HEK293 (cell line): ENCODE measurements at regions not wholly inside any gene's neighbourhood (a gene's known extent, or its start where the extent isn't known, plus 50 kb on each side); places are given as distances from the start of the nearest gene placed in this dataset.

Source experiments
- CTCF ChIA-PET: fragments of 350-600 bp; formaldehyde crosslinking; extraction: SDS; loops from one replicate; lab custom pipeline; 2021; ENCODE audit warnings: antibody characterized with exemption; lab: Yijun Ruan, JAX
- POLR2A ChIA-PET: fragments of 300-600 bp; formaldehyde crosslinking; extraction: SDS; loops from one replicate; lab custom pipeline; 2020; ENCODE audit warnings: antibody characterized with exemption, inconsistent platforms; lab: Yijun Ruan, JAX
- H3K27ac ChIP-seq: fragments of 200-500 bp; sonication (Bioruptor generic); 2 replicates; pipeline ENCODE4 v1.5.1; 2014; ENCODE audit warnings: low read depth, low read length, control low read depth, inconsistent platforms; ENCODE audit errors: extremely low read depth
- H3K36me3 ChIP-seq, 2 experiments: fragments of 200-500 bp in 1 of 2; sonication (Bioruptor generic) in 1 of 2; 1 replicate in 1 of 2; 2 replicates in 1 of 2; pipeline ENCODE4 v1.5.1; 2014 to 2017; ENCODE audit warnings: inconsistent platforms in 2 of 2, low read length in 2 of 2; ENCODE audit not compliant: control insufficient read depth in 2 of 2, insufficient read depth in 1 of 2
- H3K4me1 ChIP-seq: fragments of 200-500 bp; sonication (Bioruptor generic); 2 replicates; pipeline ENCODE4 v1.5.1; 2014; ENCODE audit warnings: mild to moderate bottlenecking, low read length, inconsistent platforms; ENCODE audit not compliant: control insufficient read depth, insufficient read depth
- H3K4me3 ChIP-seq: 2 replicates; pipeline ENCODE4 v1.5.1; 2011; ENCODE audit warnings: low read depth, mild to moderate bottlenecking, control low read depth, low read length, moderate library complexity
- H3K9me3 ChIP-seq: fragments of 200-500 bp; sonication (Bioruptor generic); 2 replicates; pipeline ENCODE4 v1.5.1; 2014; ENCODE audit warnings: low read depth, low read length, inconsistent platforms; ENCODE audit not compliant: control insufficient read depth, insufficient read depth
- BCL11A ChIP-seq: fragments of 450-650 bp; formaldehyde crosslinking; IDR thresholded peaks from 2 replicates; pipeline ENCODE4 v1.5.1; 2016; ENCODE audit warnings: low read depth, missing biosample characterization, missing genetic modification characterization
- FEZF1 ChIP-seq: fragments of 450-650 bp; formaldehyde crosslinking; IDR thresholded peaks from 2 replicates; pipeline ENCODE4 v1.5.1; 2016; ENCODE audit warnings: missing biosample characterization, missing genetic modification characterization
- GLI2 ChIP-seq: fragments of 450-650 bp; formaldehyde crosslinking; IDR thresholded peaks from 2 replicates; pipeline ENCODE4; 2017; ENCODE audit warnings: missing biosample characterization, missing genetic modification characterization, low read depth, borderline replicate concordance
- GLIS2 ChIP-seq: fragments of 450-650 bp; formaldehyde crosslinking; IDR thresholded peaks from 2 replicates; pipeline ENCODE4 v1.5.1; 2016; ENCODE audit warnings: missing biosample characterization, missing genetic modification characterization
- HOXD13 ChIP-seq: sonication (generic); formaldehyde crosslinking; IDR thresholded peaks from 2 replicates; pipeline ENCODE4 v1.8.0; 2022; ENCODE audit warnings: missing genetic modification reagents, borderline replicate concordance
- KLF7 ChIP-seq: fragments of 450-650 bp; formaldehyde crosslinking; IDR thresholded peaks from 2 replicates; pipeline ENCODE4 v1.5.1; 2016; ENCODE audit warnings: missing biosample characterization, missing genetic modification characterization, borderline replicate concordance
- PATZ1 ChIP-seq: fragments of 450-650 bp; formaldehyde crosslinking; IDR thresholded peaks from 2 replicates; pipeline ENCODE4 v1.5.1; 2016; ENCODE audit warnings: missing biosample characterization, missing genetic modification characterization
- SALL2 ChIP-seq: fragments of 450-650 bp; formaldehyde crosslinking; IDR thresholded peaks from 2 replicates; pipeline ENCODE4 v1.5.0; 2017; ENCODE audit warnings: missing biosample characterization, mild to moderate bottlenecking, missing genetic modification characterization, borderline replicate concordance
- YY1 ChIP-seq: fragments of 450-650 bp; formaldehyde crosslinking; IDR thresholded peaks from 2 replicates; pipeline ENCODE4 v1.5.1; 2018; ENCODE audit warnings: missing biosample characterization, missing genetic modification characterization
- ZBTB17 ChIP-seq: fragments of 450-650 bp; formaldehyde crosslinking; IDR thresholded peaks from 2 replicates; pipeline ENCODE4 v1.5.1; 2016; ENCODE audit warnings: missing biosample characterization, missing genetic modification characterization
- ZFP37 ChIP-seq: fragments of 450-650 bp; formaldehyde crosslinking; IDR thresholded peaks from 2 replicates; pipeline ENCODE4 v1.5.1; 2016; ENCODE audit warnings: missing biosample characterization, missing genetic modification characterization
- ZIC2 ChIP-seq: fragments of 450-650 bp; formaldehyde crosslinking; IDR thresholded peaks from 2 replicates; pipeline ENCODE4 v1.5.1; 2016; ENCODE audit warnings: missing biosample characterization, missing genetic modification characterization
- ZNF175 ChIP-seq: fragments of 450-650 bp; formaldehyde crosslinking; IDR thresholded peaks from 2 replicates; pipeline ENCODE4 v1.5.1; 2016; ENCODE audit warnings: missing biosample characterization, missing genetic modification characterization
- ZNF19 ChIP-seq: fragments of 450-650 bp; formaldehyde crosslinking; IDR thresholded peaks from 2 replicates; pipeline ENCODE4; 2016; ENCODE audit warnings: missing biosample characterization, missing genetic modification characterization, low read depth
- ZNF2 ChIP-seq: fragments of 450-650 bp; formaldehyde crosslinking; IDR thresholded peaks from 2 replicates; pipeline ENCODE4 v1.5.1; 2016; ENCODE audit warnings: missing biosample characterization, missing genetic modification characterization
- ZNF26 ChIP-seq: fragments of 450-650 bp; formaldehyde crosslinking; IDR thresholded peaks from 2 replicates; pipeline ENCODE4 v1.5.1; 2016; ENCODE audit warnings: missing biosample characterization, missing genetic modification characterization
- ZNF37A ChIP-seq: fragments of 450-650 bp; IDR thresholded peaks from 2 replicates; pipeline ENCODE4 v1.5.1; 2018; ENCODE audit warnings: missing biosample characterization, missing genetic modification characterization
- ZNF449 ChIP-seq: fragments of 450-650 bp; formaldehyde crosslinking; IDR thresholded peaks from 2 replicates; pipeline ENCODE4 v1.5.1; 2017; ENCODE audit warnings: missing biosample characterization, mild to moderate bottlenecking, missing genetic modification characterization, moderate library complexity
- ZNF549 ChIP-seq: fragments of 450-650 bp; IDR thresholded peaks from 2 replicates; pipeline ENCODE4 v1.5.1; 2018; ENCODE audit warnings: missing biosample characterization, missing genetic modification characterization, mild to moderate bottlenecking, inconsistent platforms, moderate library complexity
- ZNF580 ChIP-seq: fragments of 450-650 bp; formaldehyde crosslinking; IDR thresholded peaks from 2 replicates; pipeline ENCODE4 v1.5.1; 2016; ENCODE audit warnings: missing biosample characterization, missing genetic modification characterization
- ZNF624 ChIP-seq: fragments of 450-650 bp; formaldehyde crosslinking; IDR thresholded peaks from 2 replicates; pipeline ENCODE4 v1.5.1; 2017; ENCODE audit warnings: missing biosample characterization, missing genetic modification characterization
- ZNF639 ChIP-seq: fragments of 450-650 bp; formaldehyde crosslinking; IDR thresholded peaks from 2 replicates; pipeline ENCODE4 v1.5.1; 2016; ENCODE audit warnings: missing biosample characterization, missing genetic modification characterization
- ZNF677 ChIP-seq: fragments of 450-650 bp; IDR thresholded peaks from 2 replicates; pipeline ENCODE4 v1.5.0; 2018; ENCODE audit warnings: missing biosample characterization, mild to moderate bottlenecking, missing genetic modification characterization, moderate library complexity
- ZNF707 ChIP-seq: fragments of 450-650 bp; formaldehyde crosslinking; IDR thresholded peaks from 2 replicates; pipeline ENCODE4 v1.5.1; 2016; ENCODE audit warnings: missing biosample characterization, missing genetic modification characterization

GRCh38 chr13:108549934-108550333 is 79.5 kb upstream of the MYO16 start:
- H3K27ac ChIP-seq: no peak overlapping the region
- CTCF ChIA-PET: no interaction called here
- no peaks in the 10 kb centered on the region for H3K4me1 ChIP-seq
- no peaks in the 10 kb centered on the region for H3K9me3 ChIP-seq
- no peak overlapping the region for H3K4me3 ChIP-seq
- TF ChIP-seq GLIS2 (tag by site-specific recombination) (no peak), ZNF26 (no peak), ZBTB17 (tag by site-specific recombination) (no peak), ZNF19 (tag by site-specific recombination) (no peak), ZNF639 (tag by site-specific recombination) (no peak), BCL11A (no peak), HOXD13 (no peak), ZNF37A (tag by site-specific recombination) (no peak), YY1 (tag by site-specific recombination) (no peak), ZNF175 (tag by site-specific recombination) (no peak), ZNF707 (tag by site-specific recombination) (no peak), ZNF549 (tag by site-specific recombination) (no peak), ZFP37 (no peak), KLF7 (tag by site-specific recombination) (no peak), PATZ1 (tag by site-specific recombination) (no peak)
- POLR2A ChIA-PET: no interaction called here
- no peaks in the 10 kb centered on the region for H3K36me3 ChIP-seq

- H3K4me3 ChIP-seq: no peak overlapping the region
- no peaks in the 10 kb centered on the region for H3K36me3 ChIP-seq
- no peaks in the 10 kb centered on the region for H3K4me1 ChIP-seq
- POLR2A ChIA-PET: no interaction called here
- no peaks in the 10 kb centered on the region for H3K9me3 ChIP-seq
- TF ChIP-seq ZNF624 (tag by site-specific recombination) (no peak), ZNF580 (tag by site-specific recombination) (no peak), SALL2 (tag by site-specific recombination) (no peak), FEZF1 (tag by site-specific recombination) (no peak), ZIC2 (tag by site-specific recombination) (no peak), GLI2 (no peak), ZNF677 (no peak), ZNF2 (tag by site-specific recombination) (no peak), ZNF449 (tag by site-specific recombination) (no peak)
- H3K27ac ChIP-seq: no peak overlapping the region
- CTCF ChIA-PET: interaction anchor here (2.6 kb wide), 1 partner anchor 344 kb away, joined by 9 read pairs; no protein-coding TSS in a partner anchor
Observed at GRCh38 chr13:108551674-108552073, 77.7 kb upstream of the MYO16 start.
